NCI-H1436 (cell line): ENCODE measurements at regions not wholly inside any gene's neighbourhood (a gene's known extent, or its start where the extent isn't known, plus 50 kb on each side); places are given as distances from the start of the nearest gene placed in this dataset.

Source experiments
- DNase-seq: peaks from one replicate; lab custom pipeline; 2025; lab: John Stamatoyannopoulos, UW

DNA sequence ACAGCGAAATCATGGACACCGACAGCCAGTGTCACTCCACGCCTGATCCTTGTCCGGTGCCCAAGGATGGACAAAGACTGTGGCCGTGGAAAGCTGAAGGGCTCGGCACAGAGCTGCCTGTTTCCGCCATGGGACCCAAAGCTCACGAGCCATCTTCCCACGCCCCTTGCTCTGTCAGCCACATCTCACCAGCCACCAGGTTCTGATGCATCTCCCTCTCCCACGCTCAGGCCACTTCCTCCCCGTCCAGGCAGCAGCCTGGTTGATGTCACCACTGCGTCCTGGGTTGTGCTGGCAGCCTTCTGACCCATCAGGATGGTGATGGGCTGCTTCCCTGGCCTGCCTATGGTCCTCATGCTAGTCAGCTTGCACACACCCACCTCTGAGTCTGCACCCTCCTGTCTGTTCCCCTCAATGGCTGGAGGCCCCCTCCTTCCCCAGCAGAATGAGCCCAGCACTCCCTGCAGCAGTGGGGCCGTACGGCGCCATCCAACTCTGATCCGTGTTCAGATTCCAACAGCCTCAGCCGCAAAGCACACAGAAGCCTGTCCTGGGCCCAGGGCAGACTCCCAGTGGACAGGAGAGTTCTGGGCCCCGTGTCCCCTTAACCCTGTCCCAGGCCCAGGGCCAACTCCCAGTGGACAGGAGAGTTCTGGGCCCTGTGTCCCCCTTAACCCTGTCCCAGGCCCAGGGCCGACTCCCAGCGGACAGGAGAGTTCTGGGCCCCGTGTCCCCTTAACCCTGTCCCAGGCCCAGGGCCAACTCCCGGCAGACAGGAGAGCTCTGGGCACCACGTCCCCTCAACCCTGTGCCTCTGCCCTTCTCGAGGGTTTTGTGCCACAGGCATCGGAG is 259.5 kb downstream of the BRD1 start:
- DNase-seq, result no peak

DNA sequence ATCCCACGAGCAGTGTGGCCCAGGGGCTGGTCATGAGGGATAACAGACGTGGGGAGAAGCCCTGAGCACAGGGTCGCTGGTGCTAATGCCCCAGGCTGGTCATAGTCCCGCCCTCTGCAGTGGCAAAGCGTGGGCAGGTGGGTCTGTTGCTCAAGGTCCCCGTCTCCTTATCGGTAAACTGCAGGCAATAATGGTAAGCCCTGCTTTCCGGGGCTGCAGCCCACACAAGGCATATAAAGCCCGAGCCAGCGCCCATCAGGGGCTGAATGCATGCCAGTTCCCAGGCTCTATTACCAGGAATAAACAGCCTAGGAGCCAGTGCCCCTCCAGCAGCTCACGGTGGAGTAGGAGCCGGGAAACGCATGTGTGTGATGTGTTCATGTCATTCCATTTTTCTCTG is 261.0 kb downstream of the BRD1 start:
- DNase-seq, result no peak

DNA sequence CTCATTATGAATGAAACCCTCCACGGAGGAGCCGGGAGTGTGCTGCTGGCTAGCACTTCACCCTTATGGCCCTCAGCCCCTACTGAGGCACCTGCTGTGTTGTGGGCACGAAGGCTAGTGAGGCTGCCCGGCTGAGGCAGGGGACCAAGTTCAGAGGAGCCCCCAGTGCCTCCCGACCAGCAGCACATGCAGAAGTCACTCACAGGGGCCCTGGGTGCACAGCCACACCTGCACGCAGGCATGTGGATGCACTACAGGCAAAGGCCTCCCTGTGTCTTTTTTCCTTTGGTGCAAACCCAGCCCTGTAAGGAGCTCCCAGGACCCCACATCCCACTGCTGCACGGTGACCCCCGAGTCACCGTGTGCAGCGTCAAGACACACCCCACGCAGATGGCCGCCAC is 261.5 kb downstream of the BRD1 start:
- no peak for DNase-seq

DNA sequence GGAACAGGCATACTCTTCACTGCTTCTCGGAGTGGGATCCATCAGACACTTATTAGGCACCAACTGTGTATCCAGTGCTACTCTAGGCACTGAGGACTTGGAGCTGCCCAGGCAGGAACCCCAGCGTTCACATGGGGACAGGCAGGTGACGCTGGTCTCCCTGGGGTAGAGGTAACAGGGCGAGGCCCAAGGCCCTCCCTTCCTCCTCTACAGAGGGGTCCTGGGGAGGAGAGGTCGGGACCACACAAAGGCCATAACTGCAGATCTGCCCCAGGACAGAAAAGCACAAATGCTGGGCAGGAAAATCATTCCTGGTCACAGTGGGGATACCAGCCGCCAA is 262.2 kb downstream of the BRD1 start:
- no peak for DNase-seq

DNA sequence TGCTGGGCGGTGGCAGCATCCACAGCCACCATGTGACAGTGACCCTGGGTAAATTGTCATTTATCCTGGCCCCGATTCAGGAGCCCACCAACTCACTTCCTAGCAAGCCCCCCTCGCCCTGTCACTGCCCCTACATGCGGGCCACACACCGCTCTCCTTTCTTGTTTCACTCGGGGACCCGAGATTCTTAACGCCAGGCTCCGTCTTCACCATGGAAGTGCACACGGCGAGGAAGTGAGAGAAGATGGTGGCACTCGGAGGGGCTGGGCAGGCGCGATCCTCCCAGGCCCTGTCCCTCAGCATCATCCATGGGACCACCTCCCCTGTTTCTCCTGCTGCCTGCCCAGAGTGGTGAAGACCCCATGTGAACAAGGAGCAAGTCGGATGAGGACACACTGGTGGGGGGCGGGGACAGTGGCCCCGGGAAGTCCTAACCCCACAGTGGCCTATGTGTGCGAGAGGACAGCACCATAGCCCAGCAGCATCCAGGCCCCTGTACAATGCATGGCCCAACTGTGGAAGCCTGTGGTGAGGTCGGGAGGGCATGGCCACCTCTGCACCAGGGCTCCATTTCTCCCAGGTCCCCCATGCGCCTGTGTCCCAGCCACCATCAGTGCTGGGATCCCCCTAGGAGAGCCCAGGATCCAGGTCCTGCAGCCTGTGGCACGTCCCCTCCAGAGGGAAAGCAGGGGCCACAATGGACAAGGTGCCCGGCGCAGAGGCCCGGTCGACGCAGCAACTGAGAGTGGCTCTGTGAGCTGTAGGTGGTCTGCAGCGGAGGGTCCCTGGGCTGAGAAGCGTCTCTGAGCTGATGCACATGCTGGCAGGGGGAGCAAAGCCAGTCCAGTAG is 262.8 kb downstream of the BRD1 start:
- no peak for DNase-seq

DNA sequence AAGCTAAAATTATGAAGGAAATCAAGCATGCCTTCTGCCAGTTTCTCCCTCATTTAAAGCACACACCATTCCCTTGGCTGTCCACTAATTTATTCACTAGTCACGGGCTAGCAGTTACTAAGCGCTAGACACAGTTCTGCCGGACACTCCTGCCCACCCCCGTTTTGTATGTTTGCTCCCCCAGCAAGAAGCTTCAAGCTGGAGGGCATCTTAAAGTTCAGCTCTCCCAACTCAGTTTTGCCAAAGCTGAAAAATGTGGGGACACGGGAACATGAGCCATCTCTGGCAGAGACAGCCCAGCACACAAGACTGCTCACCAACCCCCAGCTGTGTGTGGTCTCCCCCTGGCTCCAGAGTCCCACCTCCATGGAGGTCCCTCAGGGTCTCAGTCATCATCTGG is 263.6 kb downstream of the BRD1 start:
- no peak for DNase-seq

DNA sequence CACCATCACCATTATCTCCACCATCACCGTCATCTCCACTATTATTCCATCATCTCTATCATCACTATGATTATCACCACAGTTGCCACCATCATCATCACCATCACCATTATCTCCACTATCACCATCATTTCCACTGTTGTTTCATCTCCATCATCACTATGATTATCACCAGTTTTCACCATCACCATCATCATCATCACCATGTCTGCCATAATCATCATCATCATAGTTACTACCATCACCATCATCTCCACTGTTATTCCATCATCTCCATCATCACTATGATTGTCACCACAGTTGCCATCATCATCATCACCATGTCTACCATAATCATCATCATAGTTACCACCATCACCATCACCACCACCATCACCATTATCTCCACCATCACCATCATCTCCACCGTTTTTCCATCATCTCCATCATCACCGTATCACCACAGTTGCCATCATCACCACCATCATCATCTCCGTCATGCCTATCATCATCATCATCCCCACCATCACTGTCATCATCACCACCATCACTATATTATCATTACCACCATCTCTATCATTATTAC is 264.9 kb downstream of the BRD1 start:
- DNase-seq, result no peak

DNA sequence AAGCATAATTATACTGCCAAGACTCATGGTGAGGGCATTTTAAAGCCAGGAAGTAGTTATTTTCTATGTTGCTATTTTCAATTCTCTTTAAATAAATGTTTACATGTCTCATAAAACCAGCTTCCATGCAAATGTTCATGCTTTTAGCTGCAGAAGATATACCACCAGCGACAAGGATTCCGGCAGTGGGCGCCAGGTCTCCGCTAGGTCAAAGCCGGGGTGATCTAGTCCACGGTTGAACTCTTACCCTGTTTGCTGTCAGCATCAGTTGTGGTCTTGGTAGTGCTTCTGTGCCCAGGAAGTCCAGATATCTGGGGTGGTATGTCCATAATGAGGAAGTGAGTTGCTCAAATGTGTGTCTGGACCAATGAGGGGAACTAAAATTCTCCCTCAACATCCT is 265.7 kb downstream of the BRD1 start:
- DNase-seq, result no peak

DNA sequence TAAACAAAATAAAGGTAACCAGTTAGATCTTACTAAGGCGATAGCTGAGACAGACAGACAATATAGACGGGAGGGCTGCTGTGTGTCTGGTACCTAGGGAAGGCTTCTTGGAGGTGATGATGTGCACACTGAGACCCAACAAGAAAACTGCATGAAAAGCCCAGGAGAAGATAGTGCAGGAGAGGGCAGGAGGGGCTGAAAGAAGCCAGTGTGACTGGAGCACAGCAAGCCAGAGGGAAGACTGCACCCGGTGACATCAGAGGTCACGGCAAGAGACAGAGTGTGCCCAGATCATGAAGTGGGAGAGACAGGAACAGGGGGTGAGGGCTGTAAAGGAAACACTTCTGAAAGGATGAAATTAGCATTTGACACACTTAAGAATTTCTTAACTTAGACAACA is 266.3 kb downstream of the BRD1 start:
- no peak for DNase-seq

DNA sequence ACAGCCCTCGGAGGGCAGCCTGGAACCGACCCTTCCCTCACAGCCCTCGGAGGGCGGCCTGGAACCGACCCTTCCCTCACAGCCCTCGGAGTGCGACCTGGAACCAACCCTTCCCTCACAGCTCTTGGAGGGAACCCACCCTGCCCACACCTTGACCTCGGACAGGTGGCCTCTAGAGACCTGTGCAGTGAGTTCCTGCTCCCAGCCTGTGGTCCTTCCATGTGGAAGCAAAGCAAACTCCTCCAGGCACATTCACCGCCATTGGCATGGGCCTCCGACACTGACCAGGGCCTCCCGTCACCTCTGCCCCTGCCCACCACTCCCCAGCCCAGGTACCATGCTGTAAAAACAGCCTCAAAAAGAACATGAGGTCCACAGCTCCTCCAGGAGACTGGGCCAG is 272.1 kb downstream of the BRD1 start:
- no peak for DNase-seq

DNA sequence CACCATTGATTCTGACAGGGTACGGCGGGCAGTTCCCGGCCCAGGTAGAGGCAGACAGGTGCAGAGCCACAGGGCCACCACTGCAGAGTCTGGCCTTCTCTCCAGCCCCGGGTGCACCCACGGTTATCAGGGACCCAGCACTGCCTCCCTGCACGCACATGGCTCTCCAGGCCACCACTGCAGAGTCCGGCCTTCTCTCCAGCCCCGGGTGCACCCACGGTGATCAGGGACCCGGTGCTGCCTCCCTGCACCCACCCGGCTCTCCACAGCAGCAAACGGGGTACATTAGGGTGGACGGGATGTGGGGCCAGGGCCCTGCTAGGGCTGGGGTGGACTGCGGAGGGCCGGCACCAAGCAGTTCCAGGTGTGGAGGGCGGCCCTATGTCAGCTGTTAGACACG is 272.9 kb downstream of the BRD1 start:
- DNase-seq, result no peak

DNA sequence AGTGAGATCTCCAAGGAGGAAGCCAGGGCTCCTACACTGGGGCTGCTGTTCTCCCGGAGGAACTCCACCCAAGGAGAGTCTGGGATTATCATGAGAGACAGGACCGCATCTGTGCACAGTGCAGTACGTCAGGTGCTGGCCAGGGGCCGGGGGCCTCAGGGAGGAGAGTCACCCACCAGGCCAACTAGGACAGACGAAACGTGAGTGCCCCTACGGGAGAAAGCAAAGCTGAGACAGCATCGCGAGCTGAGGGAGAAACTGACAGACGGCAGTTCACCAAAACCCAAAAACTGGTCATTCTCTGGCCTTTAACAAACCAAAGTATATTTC is 273.4 kb downstream of the BRD1 start:
- DNase-seq, result no peak

DNA sequence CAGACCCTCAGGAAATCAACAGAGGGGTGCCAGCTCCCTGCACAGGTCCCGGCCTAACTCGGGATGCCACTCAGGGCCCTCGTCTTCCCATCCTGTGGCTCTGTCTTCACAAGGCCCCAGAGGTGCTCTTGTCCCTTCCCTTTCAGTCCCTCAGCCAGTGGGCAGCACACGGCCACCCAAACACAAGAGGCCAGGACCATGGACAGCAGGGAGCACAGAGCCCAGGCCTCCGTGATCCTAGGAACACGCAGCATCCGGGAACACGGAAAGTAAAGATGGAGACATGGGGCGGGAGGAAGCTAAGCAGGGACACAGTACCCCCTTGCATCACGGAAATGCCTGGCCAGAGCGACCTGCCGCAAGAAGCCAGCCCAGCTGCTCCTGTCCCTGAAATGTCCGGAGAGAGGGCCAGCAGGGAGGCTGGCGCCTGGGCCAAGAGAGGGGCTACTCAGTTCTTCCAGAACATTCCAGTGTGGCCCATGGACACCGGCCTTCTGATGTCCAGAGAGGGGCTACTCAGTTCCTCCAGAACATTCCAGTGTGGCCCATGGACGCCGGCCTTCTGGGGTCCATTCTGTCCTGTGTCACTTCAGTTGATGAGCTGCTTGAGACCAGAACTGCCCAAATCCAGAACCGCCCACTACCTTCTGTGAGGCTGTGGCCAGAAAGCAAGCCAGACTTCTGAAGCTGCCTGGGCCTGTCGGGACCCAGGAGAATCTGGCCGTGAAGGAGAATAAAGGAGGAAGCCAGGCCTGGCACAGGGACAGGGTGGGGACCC is 274.0 kb downstream of the BRD1 start:
- no peak for DNase-seq

DNA sequence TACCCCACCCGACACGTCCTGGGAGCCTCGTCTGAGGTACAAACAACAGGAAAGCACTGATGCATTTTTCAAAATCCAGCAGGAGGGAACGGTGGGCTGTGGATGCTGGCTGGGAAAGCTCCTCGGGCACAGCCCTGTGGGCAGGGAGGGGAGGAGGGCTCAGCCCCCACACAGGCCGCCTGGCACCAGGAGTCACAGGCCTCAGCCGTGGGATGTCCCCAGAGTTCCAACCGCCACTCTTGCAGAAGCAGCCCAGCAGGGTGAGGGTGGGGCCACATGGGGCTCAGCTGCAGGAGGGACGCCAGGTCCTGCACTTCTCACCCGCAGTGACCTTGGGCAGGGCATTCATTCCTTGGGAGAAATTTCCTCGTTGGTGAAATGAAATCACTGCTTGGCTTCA is 274.6 kb downstream of the BRD1 start:
- DNase-seq, result no peak

DNA sequence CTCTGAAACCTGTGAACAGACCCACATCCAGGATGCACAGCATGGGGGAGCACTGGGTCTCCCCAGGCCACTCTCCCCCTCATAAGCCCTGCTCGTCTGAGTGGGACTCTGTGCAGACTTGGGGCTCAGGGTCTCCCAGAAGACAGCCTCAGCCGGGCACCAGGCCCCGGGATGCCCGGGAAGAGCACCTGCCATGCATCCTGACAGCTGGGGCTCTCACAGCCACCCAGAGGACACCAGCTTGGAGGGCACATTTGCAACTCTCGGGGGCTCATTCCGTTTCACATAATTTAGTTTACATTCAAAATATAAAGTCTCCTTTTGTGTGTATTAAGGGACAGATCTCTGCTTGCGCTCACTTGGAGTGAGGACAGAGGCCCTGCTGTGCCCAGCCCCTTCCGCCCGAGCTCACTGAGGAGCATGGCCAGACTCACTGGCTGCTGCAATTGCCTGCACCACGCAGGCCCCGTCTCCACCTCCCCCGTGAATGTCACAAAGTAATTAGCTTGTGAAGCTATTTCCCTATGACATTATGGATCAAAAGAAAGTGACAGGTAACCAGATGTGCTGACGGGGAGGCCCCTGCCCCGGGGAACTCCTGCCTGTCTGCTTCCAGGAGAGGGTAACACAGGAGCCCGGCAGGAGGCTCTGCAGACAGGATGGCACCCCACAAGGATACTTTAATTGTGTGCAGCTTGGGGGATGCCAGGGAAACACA is 275.6 kb downstream of the BRD1 start:
- no peak for DNase-seq

DNA sequence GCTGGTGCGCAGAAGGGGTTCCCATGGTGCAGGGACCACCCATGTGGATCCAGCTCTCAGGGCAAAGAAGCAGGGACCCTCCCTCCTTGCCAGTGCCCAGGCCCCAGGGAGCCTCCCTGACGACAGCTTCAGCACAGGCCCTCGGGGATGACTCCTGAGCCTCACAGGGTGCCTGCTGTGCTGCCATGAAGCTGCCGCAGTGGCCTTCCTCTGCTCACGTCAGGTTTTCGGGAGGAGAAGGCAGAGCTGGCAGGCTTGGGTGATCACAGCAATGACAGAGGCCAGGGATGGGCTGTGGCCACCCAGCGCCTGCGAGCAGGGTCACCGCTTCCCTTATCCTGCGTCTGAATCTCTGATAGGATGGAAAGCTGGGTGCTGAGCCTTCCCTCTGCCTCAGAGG is 276.2 kb downstream of the BRD1 start:
- DNase-seq, result no peak

DNA sequence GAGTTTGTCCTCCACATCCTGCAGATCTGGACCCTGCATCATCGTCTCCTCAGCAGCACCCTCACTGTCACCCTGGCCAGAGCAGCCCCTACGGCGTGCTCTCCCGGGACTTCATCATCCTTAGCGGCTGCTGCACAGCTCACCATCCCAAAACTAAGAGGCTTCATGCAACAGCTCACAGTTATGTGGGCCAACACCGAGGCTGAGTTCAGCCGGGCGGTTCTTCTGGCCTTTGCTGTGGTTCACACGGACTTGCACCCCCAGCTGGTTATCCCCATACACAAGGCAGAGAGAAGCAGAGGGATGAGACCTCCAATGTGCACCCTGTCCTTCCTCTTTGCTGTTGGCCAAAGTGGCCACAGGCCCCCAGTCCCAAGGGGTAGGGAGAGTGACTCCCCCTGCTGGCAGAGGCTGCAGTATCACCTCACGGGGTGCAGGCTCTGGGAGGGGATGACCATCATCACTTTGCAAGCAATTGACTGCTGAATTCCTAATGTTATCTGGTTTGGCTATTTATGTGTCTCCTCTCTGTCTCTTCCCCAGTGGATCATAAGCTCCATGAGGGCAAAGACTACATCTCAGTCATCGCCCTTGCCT is 276.8 kb downstream of the BRD1 start:
- no peak for DNase-seq

DNA sequence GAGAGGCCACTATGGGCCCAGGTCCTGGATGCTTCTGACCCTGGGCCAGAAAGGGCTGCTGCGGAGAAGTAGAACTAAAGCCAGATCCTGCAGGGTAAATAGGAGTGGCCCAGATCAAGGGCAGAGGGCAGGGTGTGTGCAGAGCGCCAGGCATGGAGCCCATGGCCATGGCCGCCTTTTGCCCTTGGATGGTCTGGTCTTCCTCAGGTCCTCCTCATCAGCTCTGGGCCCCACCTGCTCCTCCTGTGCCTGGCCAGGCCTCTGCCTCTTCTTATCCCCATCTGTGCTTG is 277.6 kb downstream of the BRD1 start:
- DNase-seq, result no peak

DNA sequence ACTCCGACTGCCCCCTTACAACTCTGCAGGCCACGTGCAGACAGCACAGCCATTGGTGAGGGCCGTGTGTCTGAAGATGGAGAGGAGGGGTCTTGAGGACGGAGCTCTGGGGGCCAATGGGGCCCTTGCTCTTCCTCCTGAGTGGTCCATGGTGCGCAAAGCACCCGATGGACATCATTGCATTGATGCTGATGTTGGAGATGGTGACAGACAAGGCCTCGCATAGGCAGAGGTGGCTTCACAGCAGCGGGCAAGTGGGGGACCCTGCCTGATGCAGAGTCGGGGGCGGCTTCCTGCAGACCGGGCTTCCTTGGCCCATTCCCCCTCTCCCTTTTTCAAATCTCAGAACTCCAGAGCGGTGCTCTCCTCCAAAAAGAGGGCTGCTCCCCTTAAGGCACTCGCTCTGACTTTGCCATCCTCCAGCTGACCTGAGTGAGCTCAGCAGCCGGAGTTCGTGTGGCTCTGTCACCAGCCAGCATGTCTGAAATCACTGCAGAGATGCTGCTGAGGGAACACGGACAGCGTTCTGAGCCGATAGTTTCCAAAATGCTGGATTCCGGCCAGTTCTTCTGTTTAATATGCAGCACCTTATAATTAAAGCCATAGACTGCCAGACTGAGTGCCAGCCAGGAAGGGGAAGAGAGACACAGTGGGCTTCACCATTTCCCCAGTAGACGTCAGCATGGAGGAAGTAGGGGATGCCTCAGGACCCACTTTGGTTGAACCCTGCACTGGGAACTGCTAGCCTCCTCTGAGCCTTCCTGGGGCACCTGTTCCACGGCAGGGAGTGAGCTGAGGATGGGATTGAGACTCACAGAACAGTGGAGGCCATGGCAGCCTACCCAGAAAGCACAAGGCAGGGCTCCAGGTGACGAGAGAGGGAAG is 278.2 kb downstream of the BRD1 start:
- no peak for DNase-seq

DNA sequence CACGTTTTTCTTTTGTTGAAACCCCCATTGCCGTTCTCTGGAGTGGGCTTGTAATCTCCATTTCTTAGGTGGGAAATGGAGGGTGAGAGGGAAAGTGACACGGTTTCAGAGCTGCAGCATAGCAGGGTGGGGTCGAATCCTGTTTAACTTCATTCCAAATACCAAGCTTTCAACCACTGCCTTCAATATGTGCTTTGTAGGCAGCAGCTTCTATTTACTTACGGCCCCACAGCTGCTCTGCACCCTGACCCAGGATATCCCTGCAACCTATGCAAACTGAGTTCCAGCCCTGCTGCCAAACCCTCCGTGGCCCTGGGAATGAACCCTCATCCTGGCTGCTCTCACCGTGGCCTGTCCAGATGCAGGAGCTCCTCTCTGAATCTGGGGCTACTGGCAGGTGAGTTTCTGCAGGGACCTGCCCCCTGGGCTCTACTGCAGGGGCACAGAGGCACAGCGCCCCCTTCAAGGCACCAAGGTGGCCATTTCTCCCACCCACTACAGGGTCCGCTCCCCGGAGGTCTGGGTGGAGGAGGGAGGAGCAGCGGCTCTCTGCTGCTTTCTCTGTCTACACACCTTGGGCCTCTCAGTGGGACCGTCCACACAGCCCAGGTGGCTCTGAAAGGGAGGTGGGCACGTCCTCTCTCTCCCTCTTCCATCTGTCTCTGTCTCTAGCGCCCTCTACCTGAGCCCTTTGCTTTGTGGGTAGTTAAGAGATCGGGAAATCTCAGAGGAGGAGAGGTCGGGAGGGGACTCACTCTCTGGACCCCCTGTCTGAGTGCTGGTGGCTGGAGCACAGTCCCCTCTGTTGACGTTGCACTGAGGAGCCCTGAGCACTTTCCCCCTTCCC is 279.1 kb downstream of the BRD1 start:
- no peak for DNase-seq
